IMR-90 (cell line): ENCODE measurements at regions not wholly inside any gene's neighbourhood (a gene's known extent, or its start where the extent isn't known, plus 50 kb on each side); places are given as distances from the start of the nearest gene placed in this dataset.

Experiments
- ATAC-seq: fragments of 200-7000 bp; cut with Tn5 transposase; 2 replicates; pipeline ENCODE4 v1.9.1; 2020; ENCODE audit warnings: low read depth, mild to moderate bottlenecking, moderate library complexity
- BruUV-seq: library from RNA; stranded (reverse); fragments of 400-500 nt; replicated peaks from 2 replicates; lab custom pipeline; 2021; lab: Mats Ljungman, UMichigan
- CTCF ChIA-PET: fragments of 300-600 bp; formaldehyde crosslinking; extraction: SDS; loops from one replicate; lab custom pipeline; 2021; ENCODE audit warnings: antibody characterized with exemption; lab: Yijun Ruan, JAX
- POLR2A ChIA-PET: fragments of 300-600 bp; sonication (Branson Sonifier 250); formaldehyde crosslinking; loops from one replicate; lab custom pipeline; 2022; ENCODE audit warnings: antibody characterized with exemption; ENCODE audit not compliant: unreplicated experiment; lab: Charles Lee
- DNase-seq: peaks from one replicate; pipeline ENCODE4 v3.0.0; 2013
- H2AFZ ChIP-seq: replicated peaks from 2 replicates; pipeline ENCODE3; 2013; ENCODE audit warnings: low read length, mild to moderate bottlenecking; ENCODE audit not compliant: poor library complexity
- H2AK5ac ChIP-seq: 2 replicates; pipeline ENCODE4 v1.6.1; 2013; ENCODE audit warnings: low read depth, low read length, inconsistent platforms
- H2AK9ac ChIP-seq: replicated peaks from 2 replicates; pipeline ENCODE3; 2013; ENCODE audit warnings: mild to moderate bottlenecking, low read depth, low read length, moderate library complexity; ENCODE audit not compliant: poor library complexity
- H2BK120ac ChIP-seq: 2 replicates; pipeline ENCODE4 v1.6.1; 2013; ENCODE audit warnings: low read depth, low read length, inconsistent platforms
- H2BK15ac ChIP-seq: 3 replicates; pipeline ENCODE4 v1.6.1; 2013; ENCODE audit warnings: low read depth, low read length, inconsistent platforms
- H2BK20ac ChIP-seq: 2 replicates; pipeline ENCODE4 v1.6.1; 2013; ENCODE audit warnings: low read depth, mild to moderate bottlenecking, inconsistent platforms, low read length, moderate library complexity
- H2BK5ac ChIP-seq: 2 replicates; pipeline ENCODE4 v1.6.1; 2013; ENCODE audit warnings: mild to moderate bottlenecking, low read depth, low read length, inconsistent platforms; ENCODE audit not compliant: poor library complexity, severe bottlenecking
- H3K14ac ChIP-seq: replicated peaks from 2 replicates; pipeline ENCODE4 v1.6.1; 2013; ENCODE audit warnings: low read depth, low read length, inconsistent platforms
- H3K18ac ChIP-seq: 2 replicates; pipeline ENCODE4 v1.6.1; 2013; ENCODE audit warnings: low read depth, low read length, control low read depth
- H3K23ac ChIP-seq: 2 replicates; pipeline ENCODE4 v1.6.1; 2013; ENCODE audit warnings: low read depth, low read length, inconsistent platforms
- H3K27ac ChIP-seq: 2 replicates; pipeline ENCODE4 v1.5.1; 2013; ENCODE audit warnings: mild to moderate bottlenecking, control low read depth, low read length; ENCODE audit not compliant: insufficient read depth
- H3K27me3 ChIP-seq: 2 replicates; pipeline ENCODE4 v1.6.1; 2013; ENCODE audit warnings: low read length; ENCODE audit not compliant: control insufficient read depth, insufficient read depth
- H3K36me3 ChIP-seq: 2 replicates; pipeline ENCODE4 v1.6.1; 2013; ENCODE audit warnings: low read length, mixed read lengths; ENCODE audit not compliant: control insufficient read depth, insufficient read depth
- H3K4ac ChIP-seq: 2 replicates; pipeline ENCODE4 v1.6.1; 2013; ENCODE audit warnings: low read depth, low read length, inconsistent platforms
- H3K4me1 ChIP-seq: 2 replicates; pipeline ENCODE4 v1.6.1; 2013; ENCODE audit warnings: low read length, mixed read lengths; ENCODE audit not compliant: control insufficient read depth, insufficient read depth
- H3K4me2 ChIP-seq: 2 replicates; pipeline ENCODE4 v1.6.1; 2013; ENCODE audit warnings: low read depth, mild to moderate bottlenecking, control low read depth, low read length, moderate library complexity
- H3K4me3 ChIP-seq: 2 replicates; pipeline ENCODE4 v1.5.1; 2013; ENCODE audit warnings: low read depth, mild to moderate bottlenecking, control low read depth, low read length, moderate library complexity; ENCODE audit not compliant: insufficient read depth
- H3K56ac ChIP-seq: 2 replicates; pipeline ENCODE4 v1.6.1; 2013; ENCODE audit warnings: low read length, inconsistent platforms; ENCODE audit not compliant: insufficient read depth; ENCODE audit errors: extremely low read depth
- H3K79me1 ChIP-seq, 2 experiments: 2 replicates each; pipeline ENCODE4 v1.6.1; 2013; ENCODE audit warnings: low read length in 2 of 2, inconsistent platforms in 1 of 2, low read depth in 1 of 2
- H3K9ac ChIP-seq: 2 replicates; pipeline ENCODE4 v1.6.1; 2013; ENCODE audit warnings: low read depth, low read length, control low read depth
- H3K9me1 ChIP-seq: 2 replicates; pipeline ENCODE4 v1.6.1; 2013; ENCODE audit warnings: low read length, inconsistent platforms; ENCODE audit not compliant: insufficient read depth
- H3K9me3 ChIP-seq: 2 replicates; pipeline ENCODE4 v1.6.1; 2013; ENCODE audit warnings: low read length; ENCODE audit not compliant: control insufficient read depth, insufficient read depth
- H4K20me1 ChIP-seq: 2 replicates; pipeline ENCODE4 v1.6.1; 2013; ENCODE audit warnings: low read length, inconsistent platforms; ENCODE audit not compliant: insufficient read depth
- H4K5ac ChIP-seq: 2 replicates; pipeline ENCODE4 v1.6.1; 2013; ENCODE audit warnings: mild to moderate bottlenecking, low read depth, low read length, control low read depth
- H4K8ac ChIP-seq, 2 experiments: 2 replicates each; pipeline ENCODE4 v1.6.1; 2013; ENCODE audit warnings: low read depth in 2 of 2, low read length in 2 of 2, control low read depth in 1 of 2, inconsistent platforms in 1 of 2
- H4K91ac ChIP-seq: 2 replicates; pipeline ENCODE4 v1.6.1; 2013; ENCODE audit warnings: low read depth, low read length, inconsistent platforms; ENCODE audit not compliant: insufficient read depth
- BHLHE40 ChIP-seq: fragments of 150-350 bp; IDR thresholded peaks from 2 replicates; pipeline ENCODE4 v1.6.1; 2016; ENCODE audit warnings: mild to moderate bottlenecking, low read depth, low read length
- CEBPB ChIP-seq: IDR thresholded peaks from 2 replicates; pipeline ENCODE4 v1.6.1; 2012; ENCODE audit warnings: low read depth, low read length, improper control_type of control experiment
- CHD1 ChIP-seq: IDR thresholded peaks from 2 replicates; pipeline ENCODE4 v1.6.1; 2012; ENCODE audit warnings: low read depth, low read length, improper control_type of control experiment
- FOS ChIP-seq: fragments of 150-350 bp; IDR thresholded peaks from 2 replicates; pipeline ENCODE4 v1.6.1; 2016; ENCODE audit warnings: low read depth, low read length
- MAFK ChIP-seq: IDR thresholded peaks from 2 replicates; pipeline ENCODE4 v1.6.1; 2012; ENCODE audit warnings: low read depth, low read length, improper control_type of control experiment
- MAZ ChIP-seq: IDR thresholded peaks from 2 replicates; pipeline ENCODE4 v1.6.1; 2012; ENCODE audit warnings: low read depth, mild to moderate bottlenecking, low read length, improper control_type of control experiment, moderate library complexity, borderline replicate concordance
- NFE2L2 ChIP-seq: fragments of 150-350 bp; IDR thresholded peaks from 2 replicates; pipeline ENCODE4 v1.6.1; 2016; ENCODE audit warnings: low read depth, mild to moderate bottlenecking, low read length
- POLR2A ChIP-seq: IDR thresholded peaks from 2 replicates; pipeline ENCODE4 v1.6.1; 2012; ENCODE audit warnings: mild to moderate bottlenecking, low read depth, low read length
- RAD21 ChIP-seq: IDR thresholded peaks from 2 replicates; pipeline ENCODE4 v1.6.1; 2012; ENCODE audit warnings: low read length, improper control_type of control experiment
- RCOR1 ChIP-seq: IDR thresholded peaks from 2 replicates; pipeline ENCODE4 v1.6.1; 2012; ENCODE audit warnings: mild to moderate bottlenecking, low read length, improper control_type of control experiment; ENCODE audit not compliant: insufficient replicate concordance
- RFX5 ChIP-seq: IDR thresholded peaks from 2 replicates; pipeline ENCODE4 v1.8.0; 2012; ENCODE audit warnings: low read depth, mild to moderate bottlenecking, low read length, moderate library complexity
- SMC3 ChIP-seq: fragments of 150-350 bp; IDR thresholded peaks from 2 replicates; pipeline ENCODE4 v1.6.1; 2016; ENCODE audit warnings: low read depth, mild to moderate bottlenecking, antibody characterized with exemption, low read length, moderate library complexity
- WGBS, 2 experiments: methylation state at CpG; one replicate each; pipeline versions ENCODE4 v1.1.5 to v1.1.7; 2013; ENCODE audit warnings: missing lambda C conversion rate in 2 of 2; ENCODE audit not compliant: insufficient read length in 1 of 2; ENCODE audit errors: extremely low coverage in 2 of 2; 5-methylcytosine and 5-hydroxymethylcytosine counted together
- dilution Hi-C: fragments of 300-500 bp; cut with HindIII; formaldehyde crosslinking; loops from one replicate; pipeline ENCODE4 v1.14.3; 2018; ENCODE audit warnings: low sequenced_read_pairs; ENCODE audit not compliant: unreplicated experiment
- in situ Hi-C: fragments of 300-500 bp; cut with MboI; formaldehyde crosslinking; loops from 3 replicates; pipeline ENCODE4 v1.14.3; 2019; ENCODE audit warnings: low sequenced_read_pairs, inconsistent platforms, mixed read lengths
- intact Hi-C: fragments of 100-400 bp; cut with micrococcal nuclease; formaldehyde crosslinking; loops from 2 replicates; pipeline ENCODE4 v1.10.0; 2022
- TF ChIP-seq, protein P1 (sequence below): fragments of 150-350 bp; IDR thresholded peaks from 2 replicates; pipeline ENCODE4 v1.6.1; 2016; ENCODE audit warnings: low read depth, mild to moderate bottlenecking, low read length, moderate library complexity, borderline replicate concordance
- TF ChIP-seq, protein P2 (sequence below): conservative IDR thresholded peaks from 2 replicates; pipeline ENCODE4 v1.5.1; 2012; ENCODE audit warnings: mild to moderate bottlenecking, low read depth, low read length, improper control_type of control experiment
- TF ChIP-seq, protein P3 (sequence below): fragments of 150-350 bp; IDR thresholded peaks from 2 replicates; pipeline ENCODE4 v1.6.1; 2017; ENCODE audit warnings: mild to moderate bottlenecking, antibody characterized with exemption, low read length, low read depth

DNA sequence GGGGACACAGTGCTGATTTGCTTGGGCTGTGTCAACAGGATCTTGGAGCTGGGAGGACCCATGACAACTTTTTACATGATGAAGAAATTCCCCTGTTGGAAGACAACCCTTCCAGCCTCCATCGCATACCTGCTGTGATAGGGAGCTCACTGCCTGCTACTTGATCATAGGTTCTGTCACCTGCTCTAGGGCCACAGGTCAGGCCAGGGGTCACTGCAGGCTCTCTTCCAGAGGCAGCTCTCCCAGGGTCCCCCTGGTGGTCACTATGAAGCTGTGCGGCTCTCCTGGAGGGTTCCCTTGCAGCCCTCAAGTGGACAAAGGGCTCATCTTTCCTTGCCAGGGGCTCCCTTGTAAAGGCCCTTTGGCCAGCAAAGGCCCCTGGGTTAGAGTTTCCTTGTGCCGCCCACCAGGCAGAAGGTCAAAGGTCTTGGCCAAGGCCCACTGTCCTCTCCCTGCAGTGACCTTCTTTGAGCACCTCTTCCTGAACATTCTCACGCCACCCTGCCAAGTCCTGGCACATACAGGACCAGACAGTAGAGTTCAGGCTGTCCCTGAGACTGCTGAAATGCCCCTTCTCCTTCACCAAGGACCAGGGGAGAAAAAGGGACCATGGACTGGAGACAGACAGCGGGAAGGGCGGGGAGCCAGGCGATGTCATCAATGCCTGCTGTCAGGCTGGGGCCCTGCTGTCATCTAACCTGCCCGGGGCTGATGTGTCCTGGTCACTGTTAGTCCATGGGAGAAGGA lies 345.1 kb downstream of the DYSF start:
- H3K79me1 ChIP-seq = no peaks in the 10 kb centered on the region
- no peak overlapping the region for H3K27ac ChIP-seq
- H4K8ac ChIP-seq = no peak overlapping the region
- H4K20me1 ChIP-seq = no peaks in the 10 kb centered on the region
- H2BK5ac ChIP-seq = no peak overlapping the region
- intact Hi-C loops (loop anchor here (1.0 to 5.0 kb wide), 2 partner anchors 188 to 251 kb away; no protein-coding TSS in a partner anchor), dilution Hi-C loops (no loop called here), in situ Hi-C loops (loop anchor here (25.0 kb wide), 1 partner anchor 939 kb away; no protein-coding TSS in a partner anchor)
- POLR2A ChIA-PET = no interaction called here
- WGBS, 2 experiments = 67% methylated on average over 2 of the region's 8 CpGs; no CpG with 5 or more reads in 1 of the 2 experiments
- H2AFZ ChIP-seq = no peak overlapping the region
- no peak overlapping the region for H3K14ac ChIP-seq
- H2AK5ac ChIP-seq = peak overlapping the region; percentile 62; the same call in 1 of the 2 replicates
- no peak overlapping the region; the same call in 2 of the 3 replicates for H2BK15ac ChIP-seq
- no peak overlapping the region for H2AK9ac ChIP-seq
- no peak overlapping the region for H3K9ac ChIP-seq
- H3K27me3 ChIP-seq = peaks cover 10% of the 10 kb centered on the region
- no peak overlapping the region for H3K4me3 ChIP-seq
- no peak overlapping the region for H3K18ac ChIP-seq
- BruUV-seq = no TSS peak
- no peak overlapping the region for H4K5ac ChIP-seq
- no peak overlapping the region for H2BK120ac ChIP-seq
- no peaks in the 10 kb centered on the region for H3K36me3 ChIP-seq
- H3K9me1 ChIP-seq = no peaks in the 10 kb centered on the region
- H2BK20ac ChIP-seq = no peak overlapping the region
- ATAC-seq (peak; percentile 62; the same call in 1 of the 2 replicates), DNase-seq (peak; percentile 10)
- H3K4me1 ChIP-seq = peaks cover 12% of the 10 kb centered on the region
- H3K4ac ChIP-seq = no peak overlapping the region
- no peak overlapping the region for H3K4me2 ChIP-seq
- H3K9me3 ChIP-seq = no peaks in the 10 kb centered on the region
- CTCF ChIA-PET = interaction anchor here (0.6 to 4.9 kb wide), 21 partner anchors 10 to 352 kb away, joined by 3 to 30 read pairs (median 3); no protein-coding TSS in a partner anchor
- no peak overlapping the region for H4K91ac ChIP-seq
- H3K56ac ChIP-seq = no peak overlapping the region
- no peak overlapping the region for H3K23ac ChIP-seq
- TF ChIP-seq SMC3 (peak; percentile 55), RFX5 (no peak), CEBPB (no peak), BHLHE40 (no peak), MAFK (no peak), NFE2L2 (no peak), POLR2A (no peak), CHD1 (no peak), MAZ (no peak), FOS (no peak), RAD21 (peak; percentile 47), RCOR1 (no peak)
- TF ChIP-seq, protein P1, sequence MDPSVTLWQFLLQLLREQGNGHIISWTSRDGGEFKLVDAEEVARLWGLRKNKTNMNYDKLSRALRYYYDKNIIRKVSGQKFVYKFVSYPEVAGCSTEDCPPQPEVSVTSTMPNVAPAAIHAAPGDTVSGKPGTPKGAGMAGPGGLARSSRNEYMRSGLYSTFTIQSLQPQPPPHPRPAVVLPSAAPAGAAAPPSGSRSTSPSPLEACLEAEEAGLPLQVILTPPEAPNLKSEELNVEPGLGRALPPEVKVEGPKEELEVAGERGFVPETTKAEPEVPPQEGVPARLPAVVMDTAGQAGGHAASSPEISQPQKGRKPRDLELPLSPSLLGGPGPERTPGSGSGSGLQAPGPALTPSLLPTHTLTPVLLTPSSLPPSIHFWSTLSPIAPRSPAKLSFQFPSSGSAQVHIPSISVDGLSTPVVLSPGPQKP = no peak
- TF ChIP-seq, protein P2, sequence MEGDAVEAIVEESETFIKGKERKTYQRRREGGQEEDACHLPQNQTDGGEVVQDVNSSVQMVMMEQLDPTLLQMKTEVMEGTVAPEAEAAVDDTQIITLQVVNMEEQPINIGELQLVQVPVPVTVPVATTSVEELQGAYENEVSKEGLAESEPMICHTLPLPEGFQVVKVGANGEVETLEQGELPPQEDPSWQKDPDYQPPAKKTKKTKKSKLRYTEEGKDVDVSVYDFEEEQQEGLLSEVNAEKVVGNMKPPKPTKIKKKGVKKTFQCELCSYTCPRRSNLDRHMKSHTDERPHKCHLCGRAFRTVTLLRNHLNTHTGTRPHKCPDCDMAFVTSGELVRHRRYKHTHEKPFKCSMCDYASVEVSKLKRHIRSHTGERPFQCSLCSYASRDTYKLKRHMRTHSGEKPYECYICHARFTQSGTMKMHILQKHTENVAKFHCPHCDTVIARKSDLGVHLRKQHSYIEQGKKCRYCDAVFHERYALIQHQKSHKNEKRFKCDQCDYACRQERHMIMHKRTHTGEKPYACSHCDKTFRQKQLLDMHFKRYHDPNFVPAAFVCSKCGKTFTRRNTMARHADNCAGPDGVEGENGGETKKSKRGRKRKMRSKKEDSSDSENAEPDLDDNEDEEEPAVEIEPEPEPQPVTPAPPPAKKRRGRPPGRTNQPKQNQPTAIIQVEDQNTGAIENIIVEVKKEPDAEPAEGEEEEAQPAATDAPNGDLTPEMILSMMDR = peak; percentile 61
- TF ChIP-seq, protein P3, sequence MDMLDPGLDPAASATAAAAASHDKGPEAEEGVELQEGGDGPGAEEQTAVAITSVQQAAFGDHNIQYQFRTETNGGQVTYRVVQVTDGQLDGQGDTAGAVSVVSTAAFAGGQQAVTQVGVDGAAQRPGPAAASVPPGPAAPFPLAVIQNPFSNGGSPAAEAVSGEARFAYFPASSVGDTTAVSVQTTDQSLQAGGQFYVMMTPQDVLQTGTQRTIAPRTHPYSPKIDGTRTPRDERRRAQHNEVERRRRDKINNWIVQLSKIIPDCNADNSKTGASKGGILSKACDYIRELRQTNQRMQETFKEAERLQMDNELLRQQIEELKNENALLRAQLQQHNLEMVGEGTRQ = no peak
